ENCODE measurements at regions not wholly inside any gene's neighbourhood (a gene's known extent, or its start where the extent isn't known, plus 50 kb on each side); places are given as distances from the start of the nearest gene placed in this dataset.

- Histone ChIP-seq H3K79me2 (replicated peaks; ENCODE audit: insufficient read depth) (no peaks in the 10 kb centered on the region), H3K9me2 (ENCODE audit: insufficient read depth) (no peaks in the 10 kb centered on the region), H3K36me3 (ENCODE audit: insufficient read depth) (no peaks in the 10 kb centered on the region), H3K27ac (ENCODE audit: low read depth) (no peak overlapping the region), H2AFZ (no peak overlapping the region), H3F3A (replicated peaks; ENCODE audit: low read depth) (no peaks in the 10 kb centered on the region), H3K27me3 (ENCODE audit: insufficient read depth) (no peaks in the 10 kb centered on the region), H4K20me1 (replicated peaks; ENCODE audit: insufficient read depth) (no peaks in the 10 kb centered on the region), H3K4me1 (ENCODE audit: insufficient read depth) (0 out of 2 replicates have a peak, but pooled peaks cover 6% of the 10 kb centered on the region), H3K4me3 (no peak overlapping the region), H3K4me2 (no peak overlapping the region)
- ATAC-seq, result peak; percentile 66
- Mint-ChIP-seq H3K27me3 (ENCODE audit: insufficient read depth, low read depth, poor library complexity) (peaks cover 4% of the 10 kb centered on the region), H3K27ac (no peak overlapping the region), H3K4me3 (no peak overlapping the region), H3K36me3 (ENCODE audit: low read depth) (no peaks in the 10 kb centered on the region), H3K4me1 (peaks cover 9% of the 10 kb centered on the region), H3K9me3 (peaks cover 5% of the 10 kb centered on the region; the same call in 1 of the 3 replicates)
- no peak for TF ChIP-seq ZNF331 (CRISPR knock-in tag; IDR thresholded peaks at IDR 0.05; ENCODE audit: low read depth)
- no peak for TF ChIP-seq EZH2 (IDR thresholded peaks at IDR 0.05; ENCODE audit: low read depth, unreplicated experiment)
- TF ChIP-seq JUNB (IDR thresholded peaks at IDR 0.05; ENCODE audit: unreplicated experiment), result no peak
- TF ChIP-seq CTCF (conservative IDR thresholded peaks at IDR 0.05; ENCODE audit: low read depth in 2 of 2), result peak; percentile 45 to 79
- DNase-seq (ENCODE audit: low spot score), result peak; percentile 69
Measured at GRCh38 chr5:17132444-17133083, 84.9 kb upstream of the BASP1 start.

- DNase-seq (ENCODE audit: low spot score) (no peak), ATAC-seq (no peak)
- Histone ChIP-seq H3K4me1 (ENCODE audit: insufficient read depth) (0 out of 2 replicates have a peak, but pooled peaks cover 6% of the 10 kb centered on the region), H3K79me2 (replicated peaks; ENCODE audit: insufficient read depth) (no peaks in the 10 kb centered on the region), H3F3A (replicated peaks; ENCODE audit: low read depth) (no peaks in the 10 kb centered on the region), H3K4me3 (no peak overlapping the region), H3K9me2 (ENCODE audit: insufficient read depth) (no peaks in the 10 kb centered on the region), H3K27ac (ENCODE audit: low read depth) (no peak overlapping the region), H3K36me3 (ENCODE audit: insufficient read depth) (no peaks in the 10 kb centered on the region), H4K20me1 (replicated peaks; ENCODE audit: insufficient read depth) (no peaks in the 10 kb centered on the region), H2AFZ (no peak overlapping the region), H3K4me2 (no peak overlapping the region), H3K27me3 (ENCODE audit: insufficient read depth) (no peaks in the 10 kb centered on the region)
- Mint-ChIP-seq H3K36me3 (ENCODE audit: low read depth) (no peaks in the 10 kb centered on the region), H3K4me1 (peaks cover 9% of the 10 kb centered on the region), H3K9me3 (peaks cover 5% of the 10 kb centered on the region; the same call in 1 of the 3 replicates), H3K27me3 (ENCODE audit: insufficient read depth, low read depth, poor library complexity) (peaks cover 4% of the 10 kb centered on the region), H3K4me3 (no peak overlapping the region), H3K27ac (no peak overlapping the region)
- no peak for TF ChIP-seq NANOG (IDR thresholded peaks at IDR 0.05; ENCODE audit: borderline replicate concordance)
Measured at GRCh38 chr5:17135050-17135449, 82.4 kb upstream of the BASP1 start.

GRCh38 chr5:17143335-17143734, 74.1 kb upstream of the BASP1 start:
- no peak overlapping the region for H3K4me3 Mint-ChIP-seq
- Histone ChIP-seq H3K27me3 (ENCODE audit: insufficient read depth) (no peaks in the 10 kb centered on the region; the same call in 1 of the 2 replicates), H3K4me1 (ENCODE audit: insufficient read depth) (peaks cover 27% of the 10 kb centered on the region), H3K36me3 (ENCODE audit: insufficient read depth) (no peaks in the 10 kb centered on the region), H3K27ac (ENCODE audit: low read depth) (no peak overlapping the region), H4K20me1 (replicated peaks; ENCODE audit: insufficient read depth) (no peaks in the 10 kb centered on the region), H3K9me2 (ENCODE audit: insufficient read depth) (no peaks in the 10 kb centered on the region), H3F3A (replicated peaks; ENCODE audit: low read depth) (no peaks in the 10 kb centered on the region), H3K79me2 (replicated peaks; ENCODE audit: insufficient read depth) (no peaks in the 10 kb centered on the region), H3K4me3 (no peak overlapping the region), H3K4me2 (no peak overlapping the region), H2AFZ (no peak overlapping the region)
- no peak for ATAC-seq
- H3K27ac Mint-ChIP-seq, result no peak overlapping the region
- H3K27me3 Mint-ChIP-seq (ENCODE audit: insufficient read depth, low read depth, poor library complexity), result no peaks in the 10 kb centered on the region
- no peaks in the 10 kb centered on the region for H3K36me3 Mint-ChIP-seq (ENCODE audit: low read depth)
- peaks cover 35% of the 10 kb centered on the region for H3K4me1 Mint-ChIP-seq
- H3K9me3 Mint-ChIP-seq, result no peaks in the 10 kb centered on the region
- no peak for DNase-seq (ENCODE audit: low spot score)
- TF ChIP-seq ZNF331 (CRISPR knock-in tag; IDR thresholded peaks at IDR 0.05; ENCODE audit: low read depth) (no peak), CREB1 (CRISPR knock-in tag; IDR thresholded peaks at IDR 0.05; ENCODE audit: low read depth) (no peak)
